H9 (cell line): ENCODE measurements at regions not wholly inside any gene's neighbourhood (a gene's known extent, or its start where the extent isn't known, plus 50 kb on each side); places are given as distances from the start of the nearest gene placed in this dataset.

Experiments used
- DNase-seq: peaks from one replicate; pipeline ENCODE4 v3.0.0-alpha.2; 2017
- H2AFZ ChIP-seq: one replicate; pipeline ENCODE4 v1.6.1; 2013; ENCODE audit warnings: mild to moderate bottlenecking, low read length, control low read depth, moderate library complexity
- H2AK5ac ChIP-seq: 2 replicates; pipeline ENCODE4 v1.6.1; 2013; ENCODE audit warnings: low read length, control low read depth, mixed read lengths; ENCODE audit not compliant: insufficient read length
- H2BK120ac ChIP-seq: one replicate; pipeline ENCODE4 v1.6.1; 2013; ENCODE audit warnings: low read depth, mild to moderate bottlenecking, low read length, control low read depth, inconsistent platforms; ENCODE audit not compliant: poor library complexity, severe bottlenecking
- H2BK12ac ChIP-seq: 2 replicates; pipeline ENCODE4 v1.6.1; 2013; ENCODE audit warnings: low read length, control low read depth, mixed read lengths, low read depth; ENCODE audit not compliant: insufficient read length
- H2BK15ac ChIP-seq: 2 replicates; pipeline ENCODE4 v1.6.1; 2013; ENCODE audit warnings: low read depth, low read length, control low read depth
- H2BK20ac ChIP-seq: one replicate; pipeline ENCODE4 v1.6.1; 2013; ENCODE audit warnings: low read depth, mild to moderate bottlenecking, low read length, control low read depth, inconsistent platforms; ENCODE audit not compliant: poor library complexity, severe bottlenecking
- H2BK5ac ChIP-seq: 2 replicates; pipeline ENCODE4 v1.6.1; 2013; ENCODE audit warnings: low read length, control low read depth, mixed read lengths; ENCODE audit not compliant: insufficient read length
- H3K14ac ChIP-seq: 2 replicates; pipeline ENCODE4 v1.6.1; 2013; ENCODE audit warnings: low read length, control low read depth; ENCODE audit not compliant: insufficient read depth
- H3K18ac ChIP-seq: 2 replicates; pipeline ENCODE4 v1.6.1; 2013; ENCODE audit warnings: low read depth, mild to moderate bottlenecking, mixed read lengths, low read length, control low read depth; ENCODE audit not compliant: insufficient read length
- H3K23ac ChIP-seq: 2 replicates; pipeline ENCODE4 v1.6.1; 2013; ENCODE audit warnings: low read length, control low read depth, mixed read lengths, low read depth; ENCODE audit not compliant: insufficient read length
- H3K23me2 ChIP-seq: 2 replicates; pipeline ENCODE4 v1.6.1; 2013; ENCODE audit warnings: low read depth, mild to moderate bottlenecking, mixed read lengths, low read length, control low read depth; ENCODE audit not compliant: insufficient read length, poor library complexity, severe bottlenecking
- H3K27ac ChIP-seq: 2 replicates; pipeline ENCODE4 v1.5.1; 2013; ENCODE audit warnings: low read length, control low read depth, mixed read lengths, low read depth; ENCODE audit not compliant: insufficient read length
- H3K27me3 ChIP-seq: 2 replicates; pipeline ENCODE4 v1.6.1; 2013; ENCODE audit warnings: low read length, control low read depth, inconsistent platforms; ENCODE audit not compliant: insufficient read depth
- H3K4ac ChIP-seq: 2 replicates; pipeline ENCODE4 v1.6.1; 2013; ENCODE audit warnings: low read depth, mild to moderate bottlenecking, control low read depth, inconsistent platforms, low read length, moderate library complexity
- H3K4me1 ChIP-seq: 2 replicates; pipeline ENCODE4 v1.6.1; 2013; ENCODE audit warnings: low read length, control low read depth, inconsistent platforms; ENCODE audit not compliant: insufficient read depth
- H3K4me2 ChIP-seq: 2 replicates; pipeline ENCODE4 v1.6.1; 2013; ENCODE audit warnings: low read length, control low read depth, mixed read lengths; ENCODE audit not compliant: insufficient read length, insufficient read depth
- H3K56ac ChIP-seq: 2 replicates; pipeline ENCODE4 v1.6.1; 2013; ENCODE audit warnings: low read depth, mild to moderate bottlenecking, mixed read lengths, low read length, control low read depth; ENCODE audit not compliant: insufficient read length
- H3K79me1 ChIP-seq: 2 replicates; pipeline ENCODE4 v1.6.1; 2013; ENCODE audit warnings: low read depth, mild to moderate bottlenecking, moderate library complexity, low read length, control low read depth, inconsistent platforms; ENCODE audit not compliant: insufficient read depth, poor library complexity, severe bottlenecking
- H3K79me2 ChIP-seq: 2 replicates; pipeline ENCODE4 v1.6.1; 2013; ENCODE audit warnings: low read length, control low read depth, inconsistent platforms; ENCODE audit not compliant: insufficient read depth
- H3K9ac ChIP-seq: 2 replicates; pipeline ENCODE4 v1.6.1; 2013; ENCODE audit warnings: low read length, control low read depth, mixed read lengths; ENCODE audit not compliant: insufficient read length; ENCODE audit errors: extremely low read depth
- H3K9me3 ChIP-seq: one replicate; pipeline ENCODE4 v1.6.1; 2013; ENCODE audit warnings: low read depth, low read length, inconsistent platforms; ENCODE audit not compliant: control insufficient read depth
- H3T11ph ChIP-seq: one replicate; pipeline ENCODE4 v1.6.1; 2013; ENCODE audit warnings: mild to moderate bottlenecking, low read length, control low read depth, inconsistent platforms
- H4K20me1 ChIP-seq: one replicate; pipeline ENCODE4 v1.6.1; 2013; ENCODE audit not compliant: control insufficient read depth, insufficient read length, insufficient read depth
- H4K5ac ChIP-seq: 2 replicates; pipeline ENCODE4 v1.6.1; 2013; ENCODE audit warnings: low read depth, mild to moderate bottlenecking, mixed read lengths, low read length, control low read depth; ENCODE audit not compliant: insufficient read length
- H4K8ac ChIP-seq: replicated peaks from 2 replicates; pipeline ENCODE4 v1.6.1; 2013; ENCODE audit warnings: low read length, control low read depth, mixed read lengths, low read depth; ENCODE audit not compliant: insufficient read length
- H4K91ac ChIP-seq: 2 replicates; pipeline ENCODE4 v1.6.1; 2013; ENCODE audit warnings: low read depth, mild to moderate bottlenecking, moderate library complexity, mixed read lengths, low read length, control low read depth; ENCODE audit not compliant: insufficient read length
- H3K27ac Mint-ChIP-seq, 3 experiments: 2 replicates in 2 of 3; 3 replicates in 1 of 3; pipeline ENCODE4 v1.8.0; 2020 to 2021; ENCODE audit warnings: mixed read lengths in 3 of 3, mild to moderate bottlenecking in 1 of 3, moderate library complexity in 1 of 3
- H3K27me3 Mint-ChIP-seq: 2 replicates; pipeline ENCODE4 v1.8.0; 2021; ENCODE audit warnings: low read depth, mild to moderate bottlenecking, moderate library complexity, mixed read lengths
- H3K36me3 Mint-ChIP-seq, 3 experiments: 2 replicates in 2 of 3; 3 replicates in 1 of 3; pipeline ENCODE4 v1.8.0; 2020 to 2021; ENCODE audit warnings: low read depth in 3 of 3, mixed read lengths in 3 of 3; ENCODE audit not compliant: insufficient read depth in 1 of 3
- H3K4me1 Mint-ChIP-seq, 2 experiments: 2 replicates each; pipeline ENCODE4 v1.8.0; 2020; ENCODE audit warnings: mixed read lengths in 2 of 2
- H3K4me3 Mint-ChIP-seq, 2 experiments: 2 replicates in 1 of 2; 3 replicates in 1 of 2; pipeline ENCODE4 v1.8.0; 2020 to 2021; ENCODE audit warnings: mild to moderate bottlenecking in 2 of 2, mixed read lengths in 2 of 2, moderate library complexity in 1 of 2
- H3K9me3 Mint-ChIP-seq, 2 experiments: 2 replicates in 1 of 2; 3 replicates in 1 of 2; pipeline ENCODE4 v1.8.0; 2020; ENCODE audit warnings: mild to moderate bottlenecking in 2 of 2, mixed read lengths in 2 of 2, moderate library complexity in 1 of 2
- TF ChIP-seq, protein P1 (sequence below): fragments of 200-600 bp; sonication (generic); conservative IDR thresholded peaks from 3 replicates; pipeline ENCODE4 v1.8.0; 2021; ENCODE audit warnings: antibody characterized with exemption, mild to moderate bottlenecking

- H2BK20ac ChIP-seq: no peak overlapping the region
- H3K14ac ChIP-seq: no peak overlapping the region
- H3K9me3 ChIP-seq: no peaks in the 10 kb centered on the region
- no peak overlapping the region for H3K23ac ChIP-seq
- TF ChIP-seq, protein P1, sequence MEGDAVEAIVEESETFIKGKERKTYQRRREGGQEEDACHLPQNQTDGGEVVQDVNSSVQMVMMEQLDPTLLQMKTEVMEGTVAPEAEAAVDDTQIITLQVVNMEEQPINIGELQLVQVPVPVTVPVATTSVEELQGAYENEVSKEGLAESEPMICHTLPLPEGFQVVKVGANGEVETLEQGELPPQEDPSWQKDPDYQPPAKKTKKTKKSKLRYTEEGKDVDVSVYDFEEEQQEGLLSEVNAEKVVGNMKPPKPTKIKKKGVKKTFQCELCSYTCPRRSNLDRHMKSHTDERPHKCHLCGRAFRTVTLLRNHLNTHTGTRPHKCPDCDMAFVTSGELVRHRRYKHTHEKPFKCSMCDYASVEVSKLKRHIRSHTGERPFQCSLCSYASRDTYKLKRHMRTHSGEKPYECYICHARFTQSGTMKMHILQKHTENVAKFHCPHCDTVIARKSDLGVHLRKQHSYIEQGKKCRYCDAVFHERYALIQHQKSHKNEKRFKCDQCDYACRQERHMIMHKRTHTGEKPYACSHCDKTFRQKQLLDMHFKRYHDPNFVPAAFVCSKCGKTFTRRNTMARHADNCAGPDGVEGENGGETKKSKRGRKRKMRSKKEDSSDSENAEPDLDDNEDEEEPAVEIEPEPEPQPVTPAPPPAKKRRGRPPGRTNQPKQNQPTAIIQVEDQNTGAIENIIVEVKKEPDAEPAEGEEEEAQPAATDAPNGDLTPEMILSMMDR: no peak
- H2BK12ac ChIP-seq: no peak overlapping the region
- DNase-seq: no peak
- no peak overlapping the region for H3K27ac ChIP-seq
- no peaks in the 10 kb centered on the region for H3K4me1 ChIP-seq
- Mint-ChIP-seq H3K27me3 (no peaks in the 10 kb centered on the region), H3K4me1 (no peaks in the 10 kb centered on the region; a peak in 1 of 4 replicates), H3K27ac (no peak overlapping the region), H3K4me3 (no peak overlapping the region), H3K36me3 (no peaks in the 10 kb centered on the region), H3K9me3 (no peaks in the 10 kb centered on the region)
- no peaks in the 10 kb centered on the region for H3K27me3 ChIP-seq
- H3K18ac ChIP-seq: no peak overlapping the region
- H3K79me2 ChIP-seq: no peaks in the 10 kb centered on the region
- no peak overlapping the region for H2AK5ac ChIP-seq
- no peak overlapping the region for H3K4ac ChIP-seq
- H2BK15ac ChIP-seq: no peak overlapping the region
- H2BK120ac ChIP-seq: no peak overlapping the region
- no peaks in the 10 kb centered on the region for H3K79me1 ChIP-seq
- no peak overlapping the region for H2BK5ac ChIP-seq
- H3K9ac ChIP-seq: no peak overlapping the region
- H2AFZ ChIP-seq: no peak overlapping the region
- H4K5ac ChIP-seq: no peak overlapping the region
- no peak overlapping the region for H3K4me2 ChIP-seq
- no peak overlapping the region for H4K91ac ChIP-seq
- no peak overlapping the region for H4K8ac ChIP-seq
- H3T11ph ChIP-seq: no peak overlapping the region
- H3K23me2 ChIP-seq: no peaks in the 10 kb centered on the region
- H4K20me1 ChIP-seq: no peaks in the 10 kb centered on the region
- no peak overlapping the region for H3K56ac ChIP-seq
Observed at GRCh38 chr4:36775544-36775943, 469.0 kb upstream of the NWD2 start.
